GM18511 (cell line): ENCODE measurements at regions not wholly inside any gene's neighbourhood (a gene's known extent, or its start where the extent isn't known, plus 50 kb on each side); places are given as distances from the start of the nearest gene placed in this dataset.
"Not testable (repeated sequence)": the region's sequence is repeated elsewhere in the genome, so short reads cannot be mapped to it uniquely, and the experiment has no call there.

Source experiments
- ATAC-seq: cut with Tn5 transposase; IDR thresholded peaks from one replicate; pipeline ENCODE4 v1.9.1; 2021; ENCODE audit warnings: mild to moderate bottlenecking, moderate library complexity; ENCODE audit not compliant: unreplicated experiment

DNA sequence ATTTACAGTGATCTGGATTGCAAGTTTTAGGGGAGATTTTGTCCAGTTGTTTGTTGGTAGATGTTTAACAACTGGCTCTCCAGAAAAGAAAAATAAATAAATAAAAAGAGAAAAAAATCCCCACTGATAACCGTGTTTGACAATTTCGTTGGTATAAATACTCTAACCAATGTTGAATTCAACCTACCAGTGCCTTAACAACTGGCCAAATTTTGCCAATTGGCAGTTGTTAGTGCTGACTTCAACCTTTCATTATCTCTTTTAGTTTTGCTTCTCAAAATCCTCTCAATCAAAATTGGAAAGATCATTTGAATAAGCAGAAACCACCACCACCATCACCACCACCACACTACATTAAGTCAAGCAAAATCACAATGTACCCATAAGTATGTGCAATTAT is 490.3 kb downstream of the PIK3C3 start:
- no peak for ATAC-seq

DNA sequence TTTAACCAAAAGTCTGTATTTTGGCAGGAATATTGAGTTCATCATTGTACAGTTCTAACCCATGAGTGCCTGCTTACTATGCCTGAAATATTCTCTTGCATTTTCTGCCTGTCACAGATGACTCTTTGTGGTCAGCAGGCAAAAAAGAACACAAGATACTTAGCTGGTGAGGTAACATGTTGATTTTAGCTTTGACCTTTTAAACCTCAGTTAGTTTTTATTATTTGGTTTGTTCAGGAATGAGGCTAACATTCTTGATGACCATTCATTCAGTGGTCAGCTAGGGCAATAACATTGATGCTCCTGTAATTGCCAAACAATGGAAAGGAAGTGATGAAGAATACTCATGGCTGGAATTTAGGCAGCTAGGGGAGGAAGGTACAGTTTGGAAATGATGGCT is 491.2 kb downstream of the PIK3C3 start:
- ATAC-seq = no peak

DNA sequence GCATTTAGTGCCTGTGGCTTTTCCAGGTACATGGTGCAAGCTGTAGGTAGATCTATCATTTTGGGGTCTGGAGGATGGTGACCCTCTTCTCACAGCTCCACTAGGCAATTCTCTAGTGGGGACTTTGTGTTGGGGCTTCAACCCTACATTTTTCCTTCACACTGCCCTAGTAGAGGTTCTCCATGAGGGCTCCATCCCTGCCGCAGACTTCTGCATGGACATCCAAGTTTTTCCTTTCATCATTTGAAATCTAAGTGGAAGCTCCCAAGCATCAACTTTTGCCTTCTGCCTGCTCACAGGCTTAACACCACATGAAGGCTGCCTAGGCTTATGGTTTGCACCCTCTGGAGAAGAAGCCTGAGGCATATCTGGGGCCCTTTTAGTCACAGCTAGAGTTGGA is 492.7 kb downstream of the PIK3C3 start:
- no peak for ATAC-seq

DNA sequence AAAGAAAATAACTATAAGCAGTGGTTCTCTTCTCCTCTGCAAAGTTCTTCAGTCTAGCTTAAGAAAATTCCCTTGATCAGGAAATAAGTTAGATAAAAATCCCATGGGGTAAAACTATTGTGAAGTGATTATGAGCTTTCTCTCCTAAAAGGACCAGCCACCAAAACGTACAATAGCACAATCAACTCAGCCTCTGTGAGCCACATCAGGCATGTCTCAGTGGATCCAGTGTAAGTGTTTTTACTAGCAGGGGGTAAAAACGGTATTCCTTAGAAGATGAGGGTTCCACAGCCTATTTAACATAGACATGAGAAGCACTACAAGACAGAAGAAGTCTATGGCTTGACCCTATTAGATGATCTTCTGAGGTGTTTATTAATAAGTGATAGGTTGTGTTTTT is 503.2 kb downstream of the PIK3C3 start:
- ATAC-seq = no peak

DNA sequence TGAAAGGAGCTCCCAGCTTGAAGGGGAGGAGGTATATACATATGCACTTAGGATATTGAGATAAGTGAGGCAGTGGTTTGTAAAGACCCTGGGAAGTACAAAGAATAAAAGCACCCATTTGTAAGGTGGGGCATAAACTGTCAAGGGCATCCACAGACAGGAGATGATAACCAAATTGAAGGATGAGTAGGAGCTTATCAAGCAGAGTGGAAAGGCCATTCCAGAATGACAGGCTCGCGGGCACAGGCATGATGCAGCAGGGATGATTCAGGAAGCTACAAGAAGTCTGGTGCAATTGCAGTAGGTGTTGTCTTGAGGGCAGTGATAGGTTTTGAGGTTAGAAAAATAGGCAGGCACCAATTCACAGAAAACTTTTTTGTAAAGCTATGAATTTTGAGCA is 504.8 kb downstream of the PIK3C3 start:
- no peak for ATAC-seq

GRCh38 chr18:42471885-42472284 is 516.9 kb downstream of the PIK3C3 start:
- ATAC-seq = no peak

- ATAC-seq = no peak
These were observed 518.6 kb downstream of the PIK3C3 start for GRCh38 chr18:42473611-42474010.

DNA sequence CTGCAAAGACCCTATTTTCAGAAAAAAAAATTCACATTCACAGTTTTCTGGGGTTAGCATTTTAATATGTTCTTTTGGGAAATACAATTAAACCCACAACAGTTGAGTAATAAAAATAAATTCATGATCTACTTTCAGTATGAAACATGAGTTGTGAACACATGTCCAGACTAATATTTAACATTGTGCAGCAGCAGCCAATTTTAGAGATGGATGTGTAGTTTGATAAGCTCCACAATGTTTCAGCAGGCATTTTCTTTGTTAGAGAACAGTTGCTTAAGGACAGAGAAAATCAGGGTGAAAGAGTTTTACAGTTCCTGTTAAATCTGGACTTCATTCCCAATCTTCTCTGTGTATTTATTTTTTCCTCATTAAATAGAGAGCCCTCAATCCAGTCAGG is 519.5 kb downstream of the PIK3C3 start:
- no peak for ATAC-seq

DNA sequence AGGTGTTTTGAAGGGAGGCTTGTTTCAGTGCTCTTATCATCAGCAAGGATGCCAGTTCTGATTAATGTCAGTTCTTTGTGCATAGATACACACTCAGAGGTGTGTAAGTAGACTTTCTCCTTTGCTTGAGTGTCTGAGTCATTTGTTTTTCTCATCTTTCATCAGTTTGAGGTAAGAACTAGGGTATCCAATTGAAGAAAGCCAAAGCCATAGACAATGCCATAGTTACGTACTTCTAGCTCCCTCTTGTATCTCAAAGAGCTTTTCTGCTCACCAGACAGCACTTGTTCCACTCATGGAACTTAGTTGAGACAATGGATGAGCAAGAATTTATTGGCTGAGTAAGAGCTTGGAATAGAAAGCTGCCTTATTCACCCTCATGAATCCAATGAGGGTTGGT is 520.1 kb downstream of the PIK3C3 start:
- no peak for ATAC-seq

DNA sequence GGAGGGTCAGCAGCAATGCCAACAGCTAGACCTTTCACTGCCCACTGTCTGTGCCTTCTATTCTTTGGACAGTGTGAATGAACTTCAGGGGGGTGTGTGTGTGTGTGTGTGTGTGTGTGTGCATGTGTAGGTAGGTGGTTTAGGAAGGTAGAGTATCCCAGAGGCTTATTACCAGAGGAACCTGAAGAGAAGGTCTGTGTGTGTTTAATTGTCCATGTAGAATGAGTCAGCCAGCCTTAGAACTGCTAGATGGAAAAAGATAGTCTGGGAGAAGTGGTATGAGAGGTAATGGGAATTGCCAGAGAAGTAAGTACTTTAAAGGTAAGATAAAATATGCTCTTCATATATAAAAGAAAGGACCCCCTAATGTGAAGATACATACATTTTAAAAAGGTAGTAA is 522.2 kb downstream of the PIK3C3 start:
- no peak for ATAC-seq

- ATAC-seq = no peak
These were observed 525.4 kb downstream of the PIK3C3 start for GRCh38 chr18:42480441-42480840.

DNA sequence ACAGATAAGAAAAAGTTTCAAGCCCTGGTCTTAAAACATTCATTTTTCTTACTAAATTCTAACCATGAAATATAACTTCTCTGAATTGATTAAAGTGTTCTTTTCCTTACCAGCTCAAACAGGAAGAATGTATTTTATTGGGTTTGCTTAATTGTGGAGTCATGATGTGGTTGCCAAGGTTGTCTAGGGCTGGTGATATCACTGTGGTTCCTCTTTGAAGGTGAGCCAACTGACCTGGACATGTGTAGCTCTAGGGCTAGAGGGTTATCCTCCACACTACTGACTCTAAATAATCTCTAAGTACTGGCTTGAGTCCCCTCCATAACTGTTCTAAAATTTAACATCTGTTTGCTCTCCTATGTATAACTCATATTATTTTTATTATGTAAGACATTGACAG is 529.6 kb downstream of the PIK3C3 start:
- ATAC-seq = no peak

- no peak for ATAC-seq
These were observed 531.2 kb downstream of the PIK3C3 start for GRCh38 chr18:42486271-42486670.

DNA sequence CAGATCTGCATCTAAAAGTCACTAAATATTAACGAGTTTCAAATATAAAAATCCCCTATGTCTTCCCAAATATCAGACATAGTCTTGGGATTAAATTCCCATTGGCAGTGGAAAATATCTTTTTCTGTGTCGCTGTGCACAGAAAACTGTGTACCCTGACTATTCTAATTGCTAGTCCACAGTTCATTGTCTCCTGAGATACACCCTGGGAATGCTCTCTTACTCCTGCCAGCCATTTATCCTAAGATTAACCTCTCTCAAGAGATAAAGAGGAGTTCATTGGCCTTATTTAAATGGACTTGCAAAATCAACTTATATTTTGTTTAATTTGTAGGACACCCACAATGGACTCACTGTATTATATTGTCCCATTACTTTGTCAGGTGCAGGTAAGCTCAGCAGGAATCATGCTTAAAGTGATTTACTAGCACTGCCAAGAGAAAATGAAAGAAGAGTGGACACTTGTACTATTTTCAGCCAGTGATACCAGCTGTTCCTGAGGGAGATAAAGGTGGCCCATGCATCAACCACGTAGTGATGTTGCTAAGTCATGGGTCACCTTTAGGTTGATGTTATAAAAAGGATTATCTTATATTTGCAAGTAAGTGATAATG is 553.8 kb downstream of the PIK3C3 start:
- no peak for ATAC-seq

DNA sequence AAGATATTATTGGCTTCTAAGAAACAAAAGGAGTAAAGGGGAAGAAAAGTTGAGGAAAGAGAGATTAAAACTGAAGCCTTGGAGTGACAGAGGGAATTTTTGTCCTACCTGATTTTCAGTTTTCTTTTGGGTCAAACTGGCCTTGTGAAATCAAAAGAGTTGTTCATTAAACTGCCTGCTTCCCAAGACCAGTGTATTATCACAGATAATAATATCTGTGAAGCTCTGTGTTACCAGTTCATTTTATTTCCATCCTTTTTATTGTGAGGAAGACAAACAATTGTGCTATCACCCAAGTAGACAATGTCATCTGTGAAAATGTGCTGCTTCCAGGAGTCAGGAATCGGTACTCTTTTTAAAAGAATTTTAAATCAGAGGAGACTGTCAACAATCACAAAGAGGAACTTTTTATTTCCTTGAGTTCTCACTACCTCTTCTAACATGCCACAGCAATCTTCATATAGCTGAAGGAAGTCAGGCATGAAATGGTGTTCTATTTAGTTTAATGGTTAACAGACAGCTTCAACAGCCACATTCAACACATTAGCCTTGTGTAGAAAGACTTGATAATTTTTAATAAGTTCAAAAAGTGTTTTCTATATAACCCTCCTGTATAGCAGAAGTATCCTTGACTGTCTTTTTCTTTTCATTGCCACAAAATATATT is 554.8 kb downstream of the PIK3C3 start:
- ATAC-seq = peak; percentile 90

DNA sequence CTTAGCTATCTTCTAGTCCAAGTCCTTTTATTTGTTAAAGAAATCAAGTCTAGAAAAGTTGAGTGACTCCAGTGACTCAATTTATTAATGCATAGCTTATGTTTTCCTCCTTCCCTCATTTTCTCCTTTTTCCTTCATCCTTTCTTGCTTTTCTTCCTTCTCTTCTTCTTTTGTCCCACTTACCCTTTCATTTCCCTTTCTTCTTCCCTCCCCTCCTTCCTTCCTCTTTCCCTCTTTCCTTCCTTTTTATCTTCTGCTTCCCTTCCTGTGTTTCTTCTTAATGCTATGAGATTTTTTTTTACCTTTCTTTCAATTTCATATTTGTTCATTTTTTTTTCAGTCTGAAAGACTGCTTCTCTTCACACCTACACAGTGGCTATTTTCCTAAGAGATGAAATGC is 555.5 kb downstream of the PIK3C3 start:
- ATAC-seq = no peak

GRCh38 chr18:42513441-42513840 is 558.4 kb downstream of the PIK3C3 start:
- no peak for ATAC-seq

GRCh38 chr18:42514512-42514911 is 559.5 kb downstream of the PIK3C3 start:
- no peak for ATAC-seq

DNA sequence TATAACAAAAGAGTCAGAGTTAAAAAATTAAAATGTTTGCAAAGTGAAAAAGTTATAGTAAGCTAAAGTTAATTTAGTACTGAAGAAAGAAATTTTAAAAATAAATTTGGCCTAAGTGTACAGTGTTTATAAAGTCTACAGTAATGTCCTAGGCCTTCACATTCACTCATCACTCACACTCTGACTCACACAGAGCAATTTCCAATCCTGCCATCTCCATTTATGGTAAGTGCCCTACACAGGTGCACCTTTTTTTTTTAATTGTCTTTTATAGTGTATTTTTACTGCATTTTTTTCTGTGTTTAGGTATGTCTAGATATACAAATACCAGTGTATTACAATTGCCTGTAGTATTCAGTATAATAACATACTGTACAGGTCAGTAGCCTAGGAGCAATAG is 562.9 kb downstream of the PIK3C3 start:
- no peak for ATAC-seq

DNA sequence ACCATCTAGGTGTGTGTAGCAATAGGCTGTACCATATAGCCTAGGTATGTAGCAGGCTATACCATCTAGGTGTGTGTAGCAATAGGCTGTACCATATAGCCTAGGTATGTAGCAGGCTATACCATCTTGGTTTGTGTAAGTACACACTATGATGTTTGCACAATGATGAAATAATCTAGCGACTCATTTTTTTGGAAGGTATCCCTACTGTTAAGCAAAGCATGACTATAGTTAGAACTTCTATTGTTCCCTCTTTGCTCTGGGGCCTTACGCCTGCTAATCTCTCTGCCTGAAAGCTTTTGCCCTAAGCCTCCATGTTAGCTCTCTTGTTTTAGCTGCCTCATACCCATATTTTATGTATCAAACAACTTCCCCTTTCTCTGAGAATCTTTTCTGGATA is 563.3 kb downstream of the PIK3C3 start:
- not testable (repeated sequence) for ATAC-seq

- no peak for ATAC-seq
These were observed 565.1 kb downstream of the PIK3C3 start for GRCh38 chr18:42520138-42520537.

GRCh38 chr18:42525905-42526304 is 570.9 kb downstream of the PIK3C3 start:
- ATAC-seq = no peak

GRCh38 chr18:42527766-42528165 is 572.7 kb downstream of the PIK3C3 start:
- ATAC-seq = no peak
